ENCODE measurements at regions not wholly inside any gene's neighbourhood (a gene's known extent, or its start where the extent isn't known, plus 50 kb on each side); places are given as distances from the start of the nearest gene placed in this dataset.

- Mint-ChIP-seq H3K36me3 (ENCODE audit: low read depth) (no peaks in the 10 kb centered on the region), H3K9me3 (no peaks in the 10 kb centered on the region), H3K4me1 (ENCODE audit: low read depth) (no peaks in the 10 kb centered on the region), H3K27ac (no peak overlapping the region), H3K4me3 (no peak overlapping the region), H3K27me3 (no peaks in the 10 kb centered on the region)
- ATAC-seq, result no peak
- ChIA-PET POLR2A (no interaction called here), CTCF (interaction anchor here (1.4 kb wide), 1 partner anchor 21 kb away, joined by 4 read pairs; no protein-coding TSS in a partner anchor)
- intact Hi-C loops (cut with micrococcal nuclease), result no loop called here
- DNase-seq, result no peak
- no peak for TF ChIP-seq CTCF (IDR thresholded peaks at IDR 0.05)
These were observed 61.0 kb upstream of the EXOC1L start for GRCh38 chr4:55758570-55758969.

GRCh38 chr4:55762819-55763218 lies 56.8 kb upstream of the EXOC1L start:
- Mint-ChIP-seq H3K36me3 (ENCODE audit: low read depth) (no peaks in the 10 kb centered on the region), H3K27me3 (peaks cover 10% of the 10 kb centered on the region), H3K4me1 (ENCODE audit: low read depth) (no peaks in the 10 kb centered on the region), H3K27ac (no peak overlapping the region), H3K9me3 (no peaks in the 10 kb centered on the region), H3K4me3 (no peak overlapping the region)
- DNase-seq (no peak), ATAC-seq (no peak)
- TF ChIP-seq CTCF (IDR thresholded peaks at IDR 0.05), result no peak
- CTCF ChIA-PET, result interaction anchor here (1.0 kb wide), 1 partner anchor 186 kb away, joined by 3 read pairs; the partner anchor contains the start of gene CEP135
- intact Hi-C loops (cut with micrococcal nuclease), result no loop called here
- POLR2A ChIA-PET, result no interaction called here

GRCh38 chr4:55763996-55764395 lies 55.6 kb upstream of the EXOC1L start:
- no peak for TF ChIP-seq CTCF (IDR thresholded peaks at IDR 0.05)
- intact Hi-C loops (cut with micrococcal nuclease), result no loop called here
- Mint-ChIP-seq H3K9me3 (no peaks in the 10 kb centered on the region), H3K4me1 (ENCODE audit: low read depth) (no peaks in the 10 kb centered on the region), H3K4me3 (no peak overlapping the region), H3K27me3 (peaks cover 10% of the 10 kb centered on the region), H3K27ac (no peak overlapping the region), H3K36me3 (ENCODE audit: low read depth) (no peaks in the 10 kb centered on the region)
- ATAC-seq (no peak), DNase-seq (no peak)
- CTCF ChIA-PET, result no interaction called here
- POLR2A ChIA-PET, result no interaction called here

- TF ChIP-seq CTCF (IDR thresholded peaks at IDR 0.05), result no peak
- DNase-seq (no peak), ATAC-seq (no peak)
- Mint-ChIP-seq H3K9me3 (no peaks in the 10 kb centered on the region), H3K27me3 (peaks cover 10% of the 10 kb centered on the region), H3K4me1 (ENCODE audit: low read depth) (no peaks in the 10 kb centered on the region), H3K4me3 (no peak overlapping the region), H3K36me3 (ENCODE audit: low read depth) (no peaks in the 10 kb centered on the region), H3K27ac (no peak overlapping the region)
- intact Hi-C loops (cut with micrococcal nuclease), result no loop called here
- POLR2A ChIA-PET, result no interaction called here
- CTCF ChIA-PET, result no interaction called here
These were observed 54.5 kb upstream of the EXOC1L start for GRCh38 chr4:55765070-55765469.

GRCh38 chr4:55768291-55768690 lies 51.3 kb upstream of the EXOC1L start:
- DNase-seq (no peak), ATAC-seq (no peak)
- POLR2A ChIA-PET, result no interaction called here
- peaks cover 14% of the 10 kb centered on the region for H3K27me3 Mint-ChIP-seq
- CTCF ChIA-PET, result no interaction called here
- H3K27ac Mint-ChIP-seq, result no peak overlapping the region
- intact Hi-C loops (cut with micrococcal nuclease), result no loop called here
- H3K36me3 Mint-ChIP-seq (ENCODE audit: low read depth), result no peaks in the 10 kb centered on the region
- H3K4me1 Mint-ChIP-seq (ENCODE audit: low read depth), result no peaks in the 10 kb centered on the region
- no peaks in the 10 kb centered on the region for H3K9me3 Mint-ChIP-seq
- no peak for TF ChIP-seq CTCF (IDR thresholded peaks at IDR 0.05)
- no peak overlapping the region for H3K4me3 Mint-ChIP-seq
